IPS-NIHi11 (cell line): ENCODE measurements at regions not wholly inside any gene's neighbourhood (a gene's known extent, or its start where the extent isn't known, plus 50 kb on each side); places are given as distances from the start of the nearest gene placed in this dataset.
A peak's percentile ranks its signal among the peaks of the same experiment; 100 is the strongest.

Experiments
- DNase-seq: peaks from one replicate; pipeline ENCODE4 v3.0.0; 2012; ENCODE audit warnings: mixed read lengths, low spot score

DNA sequence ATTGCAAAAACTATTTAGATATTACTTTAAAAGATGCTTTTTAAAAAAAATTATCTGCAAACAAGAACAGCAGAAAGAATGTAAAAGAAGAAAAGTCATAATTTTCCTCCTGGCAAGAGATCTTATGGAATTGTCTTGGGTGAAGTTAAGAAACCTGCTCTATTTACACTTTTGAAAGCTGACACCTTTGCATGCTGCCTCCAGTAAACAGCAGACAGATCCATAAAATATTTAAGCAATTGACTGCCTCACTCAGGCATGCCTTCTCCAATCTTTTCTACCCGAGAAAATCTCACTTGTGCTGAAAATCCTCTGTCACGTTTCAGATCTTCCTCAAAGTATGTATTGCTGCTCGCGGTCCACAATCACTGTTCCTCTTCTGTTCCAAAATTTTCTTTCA is 107.9 kb upstream of the ZP4 start:
- DNase-seq: no peak

DNA sequence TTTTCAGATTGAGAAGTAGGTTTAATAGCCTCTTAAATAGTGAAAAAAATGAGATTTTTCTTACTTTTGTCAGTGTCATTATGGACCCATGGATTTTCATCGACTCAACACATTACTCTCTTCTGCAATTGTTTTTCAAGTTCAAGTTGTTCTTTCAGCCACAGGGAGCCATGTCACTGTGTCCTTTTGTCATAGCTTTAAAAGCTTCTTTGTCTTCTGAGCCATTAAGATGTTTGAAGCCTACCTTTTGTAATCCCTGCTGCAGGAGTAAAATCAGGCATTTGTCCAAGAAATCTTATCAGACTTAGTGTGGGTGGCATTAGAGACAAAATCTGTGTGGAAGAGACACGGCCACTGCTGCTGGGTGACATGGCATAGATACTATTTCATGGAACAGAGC is 92.8 kb upstream of the ZP4 start:
- DNase-seq: no peak

DNA sequence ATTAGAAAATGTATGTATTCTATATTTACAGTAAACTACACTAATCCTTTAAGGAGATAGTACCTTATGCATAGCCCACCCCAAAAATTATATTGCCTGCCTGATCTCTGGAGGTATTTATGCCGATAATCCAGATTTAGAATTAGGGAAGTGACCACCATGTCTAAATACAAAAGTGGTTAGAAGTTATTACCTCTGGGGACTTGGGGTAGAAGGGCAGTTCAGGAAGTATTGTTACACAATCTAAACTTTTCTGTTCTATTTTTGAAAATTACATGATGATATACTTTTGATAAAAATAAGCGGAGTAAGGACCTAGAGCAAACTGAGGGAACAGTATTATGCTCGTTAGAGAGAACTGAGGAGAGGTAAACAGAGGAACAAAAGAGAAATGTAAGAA is 90.5 kb upstream of the ZP4 start:
- DNase-seq: no peak

DNA sequence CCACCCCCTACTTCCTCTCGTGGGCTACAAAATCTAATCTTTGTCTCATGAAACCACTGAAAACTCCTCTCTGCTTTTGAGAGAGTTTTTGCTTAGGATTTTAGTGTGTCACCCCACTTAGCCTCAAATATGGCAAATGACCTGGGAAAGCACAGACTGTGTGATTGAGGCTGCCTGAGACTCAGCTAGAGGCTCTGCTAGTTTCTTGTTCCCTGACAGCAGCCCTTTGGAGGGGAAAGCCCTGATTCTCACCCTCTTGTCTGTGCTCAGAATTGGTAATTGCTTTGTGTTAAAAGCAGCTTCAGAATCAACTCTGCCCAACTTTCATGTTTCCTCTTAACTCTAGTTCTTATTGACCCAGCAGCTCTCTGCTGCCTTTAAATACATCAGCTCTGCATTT is 85.6 kb upstream of the ZP4 start:
- DNase-seq: peak; percentile 27

DNA sequence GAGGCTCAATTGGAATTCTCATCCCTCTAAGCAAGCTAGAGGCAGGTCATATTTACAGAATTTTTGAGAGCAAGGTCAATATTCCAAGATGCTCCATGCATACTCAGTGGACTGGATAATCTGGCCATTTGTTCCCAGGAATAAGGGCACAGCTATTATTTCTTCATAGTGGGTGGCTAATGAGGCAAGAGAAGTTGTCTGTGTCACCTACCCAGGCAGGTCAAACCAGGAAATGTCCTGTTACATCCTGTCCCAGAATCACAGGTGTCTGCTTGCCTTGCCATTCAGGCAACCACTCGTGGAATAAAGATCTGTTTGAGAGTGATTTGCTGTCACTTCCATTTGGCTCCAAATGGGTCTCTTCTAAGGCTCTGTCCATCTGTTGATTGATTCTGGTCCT is 85.2 kb upstream of the ZP4 start:
- DNase-seq: peak; percentile 14

DNA sequence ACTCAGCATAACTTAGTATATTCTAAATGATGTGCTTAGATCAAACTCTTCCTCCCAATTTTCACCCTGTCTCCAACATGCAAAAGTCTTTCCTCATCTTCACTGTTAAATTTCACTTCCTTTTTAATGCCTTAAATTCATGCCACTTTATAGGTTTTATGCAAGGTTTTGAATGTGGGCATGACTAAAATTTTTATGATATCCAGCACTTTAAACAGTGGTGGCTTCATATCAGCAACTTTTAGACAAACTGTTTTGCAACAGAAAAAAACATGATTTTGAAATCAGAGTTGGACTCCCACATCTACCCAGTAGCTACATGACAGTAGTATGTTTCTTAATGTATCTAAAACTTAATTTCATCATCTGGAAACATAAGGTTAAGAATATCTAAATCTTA is 84.7 kb upstream of the ZP4 start:
- no peak for DNase-seq

DNA sequence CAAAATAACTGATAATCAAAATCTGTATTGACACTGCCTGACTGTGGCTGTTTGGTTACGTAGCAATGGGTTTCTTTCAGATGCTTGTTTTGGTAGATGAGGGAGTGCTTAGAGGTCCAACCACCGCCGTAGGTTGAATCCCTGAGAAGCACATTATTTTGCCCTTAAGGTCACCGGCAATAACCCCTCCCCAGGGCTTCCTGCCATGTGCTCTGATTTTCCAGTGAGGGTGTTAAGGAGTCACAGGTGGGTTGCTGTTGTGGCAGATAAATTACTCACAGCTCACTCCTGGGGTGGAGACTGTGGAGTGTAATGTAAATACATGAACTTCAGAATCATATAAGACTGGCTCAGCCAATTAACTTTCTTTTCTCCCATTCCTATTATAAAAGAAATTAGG is 81.5 kb upstream of the ZP4 start:
- DNase-seq: no peak

DNA sequence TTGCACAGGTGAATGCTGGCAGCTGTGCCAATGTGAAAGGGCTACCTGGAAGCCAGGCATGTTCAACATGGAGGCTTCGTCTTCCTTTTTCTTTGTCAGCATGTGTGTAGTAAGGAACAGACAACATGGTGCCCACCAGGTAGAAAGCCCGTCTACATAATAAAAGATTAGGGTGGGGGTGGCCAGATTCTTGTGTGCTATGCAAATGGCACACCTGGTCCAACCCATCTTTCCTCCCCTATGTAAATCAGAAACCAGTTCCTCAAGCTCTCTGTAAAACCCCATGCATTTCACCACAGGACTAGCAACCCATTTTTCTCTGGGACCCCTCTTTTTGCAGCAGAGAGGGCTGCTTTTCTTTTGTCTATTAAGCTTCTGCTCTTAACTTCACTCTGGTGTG is 72.3 kb upstream of the ZP4 start:
- no peak for DNase-seq

DNA sequence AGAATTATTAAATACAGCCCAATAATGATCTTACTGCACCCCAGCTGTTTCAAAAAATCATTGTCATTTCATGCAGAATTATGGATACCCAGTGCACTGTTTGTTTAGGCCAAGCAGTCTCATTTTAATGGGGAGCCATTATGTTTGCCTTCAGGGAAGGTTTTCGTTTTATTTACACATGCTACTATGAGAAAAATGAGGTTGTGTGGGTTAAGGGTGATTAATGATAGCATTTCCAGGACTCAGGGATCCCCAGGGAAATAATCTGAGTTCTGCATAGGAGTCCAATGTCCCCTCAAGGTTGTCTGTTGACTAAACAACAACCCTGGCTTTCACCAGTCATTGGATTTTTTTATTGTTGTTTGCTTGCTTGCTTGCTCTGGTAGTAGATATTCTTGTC is 71.0 kb upstream of the ZP4 start:
- DNase-seq: no peak

DNA sequence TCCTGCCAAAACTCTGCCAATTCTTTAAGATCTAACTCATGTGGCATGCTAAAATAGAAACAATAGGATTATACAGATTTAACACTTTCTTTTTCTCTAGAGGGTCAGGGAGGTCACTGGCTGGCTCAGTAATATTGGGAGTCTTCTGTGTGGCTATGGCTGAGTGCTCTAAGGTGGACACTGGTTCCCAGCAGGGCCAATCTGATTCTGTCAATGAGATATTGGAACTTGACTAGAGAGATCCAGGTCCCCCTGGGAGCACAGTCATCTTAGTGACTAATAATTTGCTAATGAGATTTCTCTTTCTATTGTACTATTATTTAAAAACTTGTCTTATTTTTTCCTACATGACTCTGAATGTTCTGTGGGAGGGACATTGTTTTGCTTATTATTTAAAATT is 69.1 kb upstream of the ZP4 start:
- no peak for DNase-seq

DNA sequence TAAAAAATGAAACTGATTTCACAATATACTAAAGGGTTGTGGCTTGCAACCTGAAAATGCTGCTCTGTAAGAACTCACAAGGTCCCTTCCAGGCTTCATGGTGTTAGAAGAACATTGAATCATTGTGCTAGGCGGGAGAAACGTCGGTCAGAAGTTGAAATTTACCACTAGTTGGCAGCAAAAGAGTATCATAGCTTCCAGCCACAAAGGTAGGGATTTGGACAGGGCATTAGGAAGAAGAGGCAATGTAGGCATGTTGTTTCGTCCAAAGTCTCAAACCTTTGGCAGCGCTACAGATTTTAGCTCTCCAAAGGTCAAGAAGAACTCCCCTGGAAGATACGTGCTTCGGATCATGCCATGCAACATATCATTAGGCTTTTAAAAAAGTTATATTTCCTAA is 62.5 kb upstream of the ZP4 start:
- peak; percentile 38 for DNase-seq
